ENCODE measurements at regions not wholly inside any gene's neighbourhood (a gene's known extent, or its start where the extent isn't known, plus 50 kb on each side); places are given as distances from the start of the nearest gene placed in this dataset.
"Not testable (repeated sequence)": the region's sequence is repeated elsewhere in the genome, so short reads cannot be mapped to it uniquely, and the experiment has no call there.

- H3K27ac ChIP-seq, result no peak overlapping the region
- no peak for TF ChIP-seq CTCF (conservative IDR thresholded peaks at IDR 0.05)
- no peak for TF ChIP-seq ZFX (IDR thresholded peaks at IDR 0.05)
Observed at GRCh38 chr10:2047679-2048078, 310.4 kb upstream of the ADARB2 start.

- TF ChIP-seq ZFX (IDR thresholded peaks at IDR 0.05) (no peak), CTCF (conservative IDR thresholded peaks at IDR 0.05) (no peak)
- no peak overlapping the region for H3K27ac ChIP-seq
Observed at GRCh38 chr10:2043379-2043778, 306.1 kb upstream of the ADARB2 start.

- no peak overlapping the region for H3K27ac ChIP-seq
- no peak for TF ChIP-seq ZFX (IDR thresholded peaks at IDR 0.05)
- TF ChIP-seq CTCF (conservative IDR thresholded peaks at IDR 0.05), result no peak
Observed at GRCh38 chr10:2038036-2038435, 300.7 kb upstream of the ADARB2 start.

- TF ChIP-seq CTCF (conservative IDR thresholded peaks at IDR 0.05) (no peak), ZFX (IDR thresholded peaks at IDR 0.05) (no peak)
- H3K27ac ChIP-seq, result no peak overlapping the region
Observed at GRCh38 chr10:2037246-2037645, 299.9 kb upstream of the ADARB2 start.

GRCh38 chr10:2036209-2036608 is 298.9 kb upstream of the ADARB2 start:
- TF ChIP-seq ZFX (IDR thresholded peaks at IDR 0.05) (no peak), CTCF (conservative IDR thresholded peaks at IDR 0.05) (no peak)
- H3K27ac ChIP-seq, result no peak overlapping the region

GRCh38 chr10:2030046-2030445 is 292.7 kb upstream of the ADARB2 start:
- no peak overlapping the region for H3K27ac ChIP-seq
- TF ChIP-seq CTCF (conservative IDR thresholded peaks at IDR 0.05) (no peak), ZFX (IDR thresholded peaks at IDR 0.05) (no peak)

- no peak overlapping the region for H3K27ac ChIP-seq
- TF ChIP-seq CTCF (conservative IDR thresholded peaks at IDR 0.05), result no peak
- no peak for TF ChIP-seq ZFX (IDR thresholded peaks at IDR 0.05)
Observed at GRCh38 chr10:2026936-2027335, 289.6 kb upstream of the ADARB2 start.

- not testable (repeated sequence) for H3K27ac ChIP-seq
Observed at GRCh38 chr10:2024750-2025149, 287.4 kb upstream of the ADARB2 start.

Measured in C4-2B (cell line).